ENCODE measurements at regions not wholly inside any gene's neighbourhood (a gene's known extent, or its start where the extent isn't known, plus 50 kb on each side); places are given as distances from the start of the nearest gene placed in this dataset.
"Not testable (repeated sequence)": the region's sequence is repeated elsewhere in the genome, so short reads cannot be mapped to it uniquely, and the experiment has no call there.

GRCh38 chrX:40988100-40988499 lies 97.1 kb upstream of the USP9X start:
- peaks cover 5% of the 10 kb centered on the region for H3K4me1 Mint-ChIP-seq
- Histone ChIP-seq H3K36me3 (replicated peaks in 1 of 2; ENCODE audit: control insufficient read depth in 1 of 2, insufficient read depth in 2 of 2, low read length in 2 of 2) (no peaks in the 10 kb centered on the region), H3K4me1 (ENCODE audit: control insufficient read depth in 1 of 2, insufficient read depth in 2 of 2, low read length in 2 of 2) (no peaks in the 10 kb centered on the region), H3K9me3 (replicated peaks in 1 of 2; ENCODE audit: control insufficient read depth in 1 of 2, insufficient read depth in 1 of 2, low read length in 2 of 2) (no peaks in the 10 kb centered on the region), H3K27ac (ENCODE audit: low read depth in 1 of 2, low read length in 2 of 2) (no peak overlapping the region), H3K9ac (ENCODE audit: insufficient read depth, low read length, poor library complexity, severe bottlenecking) (no peak overlapping the region), H2AFZ (ENCODE audit: insufficient read depth, low read depth, low read length, poor library complexity, severe bottlenecking) (no peak overlapping the region), H3K4me2 (replicated peaks; ENCODE audit: extremely low read depth, low read length, poor library complexity, severe bottlenecking) (no peak overlapping the region), H3K79me2 (ENCODE audit: insufficient read depth, low read length) (no peaks in the 10 kb centered on the region), H3K27me3 (ENCODE audit: control insufficient read depth in 2 of 2, insufficient read depth in 2 of 2, low read length in 2 of 2) (no peaks in the 10 kb centered on the region), H3K4me3 (replicated peaks in 1 of 3; ENCODE audit: low read depth in 2 of 3, low read length in 3 of 3) (no peak overlapping the region), H4K20me1 (ENCODE audit: insufficient read depth, low read length) (no peaks in the 10 kb centered on the region)
- intact Hi-C loops (cut with micrococcal nuclease): no loop called here
- no peak for DNase-seq
- H3K4me3 Mint-ChIP-seq: no peak overlapping the region
- TF ChIP-seq CTCF (IDR thresholded peaks at IDR 0.05): no peak
- WGBS (ENCODE audit: insufficient coverage): no CpG with 5 or more reads among the region's 3 CpGs
- peaks cover 0 to 8% (median 3%) of the 10 kb centered on the region in 3 donors for H3K27me3 Mint-ChIP-seq (ENCODE audit: low read depth in 3 of 3)
- peaks cover 0 to 14% (median 5%) of the 10 kb centered on the region in 7 donors for H3K9me3 Mint-ChIP-seq
- H3K27ac Mint-ChIP-seq: no peak overlapping the region
- H3K36me3 Mint-ChIP-seq: no peaks in the 10 kb centered on the region

GRCh38 chrX:40993395-40993794 lies 91.8 kb upstream of the USP9X start:
- H3K4me1 ChIP-seq (ENCODE audit: control insufficient read depth in 1 of 2, insufficient read depth in 2 of 2, low read length in 2 of 2); H3K79me2 ChIP-seq (ENCODE audit: insufficient read depth, low read length); H3K4me3 ChIP-seq (replicated peaks in 1 of 3; ENCODE audit: low read depth in 2 of 3, low read length in 3 of 3); H3K4me2 ChIP-seq (replicated peaks; ENCODE audit: extremely low read depth, low read length, poor library complexity, severe bottlenecking); H2AFZ ChIP-seq (ENCODE audit: insufficient read depth, low read depth, low read length, poor library complexity, severe bottlenecking); H3K4me3 Mint-ChIP-seq; H3K9ac ChIP-seq (ENCODE audit: insufficient read depth, low read length, poor library complexity, severe bottlenecking); H3K27me3 Mint-ChIP-seq (ENCODE audit: low read depth in 3 of 3); H3K27me3 ChIP-seq (ENCODE audit: control insufficient read depth in 2 of 2, insufficient read depth in 2 of 2, low read length in 2 of 2); DNase-seq; H3K27ac ChIP-seq (ENCODE audit: low read depth in 1 of 2, low read length in 2 of 2); H3K36me3 ChIP-seq (replicated peaks in 1 of 2; ENCODE audit: control insufficient read depth in 1 of 2, insufficient read depth in 2 of 2, low read length in 2 of 2); H4K20me1 ChIP-seq (ENCODE audit: insufficient read depth, low read length); H3K36me3 Mint-ChIP-seq; intact Hi-C loops (cut with micrococcal nuclease); H3K9me3 ChIP-seq (replicated peaks in 1 of 2; ENCODE audit: control insufficient read depth in 1 of 2, insufficient read depth in 1 of 2, low read length in 2 of 2); H3K27ac Mint-ChIP-seq: not testable (repeated sequence)
- Mint-ChIP-seq H3K4me1 (peaks cover 15% of the 10 kb centered on the region), H3K9me3 (peaks cover 0 to 19% (median 5%) of the 10 kb centered on the region in 7 donors)
- WGBS (ENCODE audit: insufficient coverage): no CpG with 5 or more reads among the region's 2 CpGs
